ENCODE measurements at regions not wholly inside any gene's neighbourhood (a gene's known extent, or its start where the extent isn't known, plus 50 kb on each side); places are given as distances from the start of the nearest gene placed in this dataset.
A peak's percentile ranks its signal among the peaks of the same experiment; 100 is the strongest.

DNA sequence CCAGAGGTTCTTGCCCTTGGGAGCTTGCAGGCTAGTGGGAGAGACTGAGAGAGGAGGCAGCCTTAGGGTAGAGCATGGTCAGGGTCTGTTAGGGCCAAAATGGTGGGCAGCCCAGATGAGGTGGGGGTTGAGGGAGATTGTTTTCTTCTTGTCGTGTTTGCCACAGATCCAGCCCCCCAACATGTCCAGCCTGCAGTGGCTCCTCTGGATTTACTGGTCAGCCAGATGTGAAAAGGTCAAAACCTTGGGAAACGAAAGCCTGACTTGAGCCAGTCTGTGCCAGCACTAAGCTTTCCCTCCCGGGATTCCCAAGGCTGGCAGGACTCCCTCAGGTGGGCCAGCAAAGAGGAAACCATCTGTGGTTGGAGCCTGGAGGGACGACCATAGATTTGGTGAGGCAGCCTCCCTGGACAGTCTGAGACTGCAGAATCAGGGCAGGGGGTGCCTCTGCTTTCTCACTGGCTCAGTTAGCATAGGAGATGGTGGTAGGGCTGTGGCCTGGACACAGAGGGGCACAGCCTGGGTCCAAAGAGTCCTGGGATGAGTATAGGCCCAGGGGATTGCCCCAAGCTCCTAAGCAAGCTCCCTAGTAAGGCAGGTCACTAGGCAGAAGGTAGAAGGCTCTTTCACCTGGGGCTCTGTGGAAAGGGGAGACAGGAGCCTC, 51.2 kb upstream of the PRR23C start:
- DNase-seq (ENCODE audit: low spot score): no peak

DNA sequence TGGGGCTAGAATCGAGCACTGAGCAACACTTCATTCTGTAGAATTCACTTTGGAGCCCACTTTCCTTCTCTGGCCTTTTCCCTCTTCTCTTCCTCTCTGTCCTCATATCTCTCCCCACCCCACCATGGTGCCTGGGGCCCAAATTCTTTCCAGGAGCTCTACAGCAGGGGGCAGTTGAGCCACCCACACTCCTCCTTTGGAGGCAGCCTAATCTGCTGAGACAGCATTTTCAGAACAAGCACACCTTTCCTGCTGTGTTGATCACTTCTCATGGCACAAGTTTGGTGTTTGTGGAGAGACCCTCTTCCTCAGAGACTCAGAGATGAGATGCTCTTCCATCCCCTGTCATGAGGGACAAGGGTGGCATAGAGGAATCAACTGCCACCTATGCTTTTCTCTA, 52.0 kb upstream of the PRR23C start:
- no peak for DNase-seq (ENCODE audit: low spot score)

DNA sequence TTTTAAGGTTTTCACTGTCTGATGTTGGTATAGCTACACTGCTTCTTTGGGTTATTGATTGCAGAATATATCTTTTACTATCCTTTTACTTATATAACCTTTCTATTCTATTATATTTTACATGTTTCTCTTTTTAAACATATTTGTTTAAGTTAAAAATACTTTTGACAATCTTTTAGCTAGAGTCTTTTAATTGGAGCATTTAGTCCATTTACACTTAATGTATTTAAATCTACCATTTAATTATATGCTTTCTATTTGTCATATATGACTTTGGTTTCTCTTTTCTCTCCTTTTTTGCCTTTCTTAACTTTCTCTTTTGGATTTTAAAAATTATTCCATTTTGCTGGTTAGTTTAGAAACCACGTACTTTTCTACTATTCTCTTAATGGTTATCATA, 53.7 kb upstream of the PRR23C start:
- DNase-seq (ENCODE audit: low spot score): no peak

DNA sequence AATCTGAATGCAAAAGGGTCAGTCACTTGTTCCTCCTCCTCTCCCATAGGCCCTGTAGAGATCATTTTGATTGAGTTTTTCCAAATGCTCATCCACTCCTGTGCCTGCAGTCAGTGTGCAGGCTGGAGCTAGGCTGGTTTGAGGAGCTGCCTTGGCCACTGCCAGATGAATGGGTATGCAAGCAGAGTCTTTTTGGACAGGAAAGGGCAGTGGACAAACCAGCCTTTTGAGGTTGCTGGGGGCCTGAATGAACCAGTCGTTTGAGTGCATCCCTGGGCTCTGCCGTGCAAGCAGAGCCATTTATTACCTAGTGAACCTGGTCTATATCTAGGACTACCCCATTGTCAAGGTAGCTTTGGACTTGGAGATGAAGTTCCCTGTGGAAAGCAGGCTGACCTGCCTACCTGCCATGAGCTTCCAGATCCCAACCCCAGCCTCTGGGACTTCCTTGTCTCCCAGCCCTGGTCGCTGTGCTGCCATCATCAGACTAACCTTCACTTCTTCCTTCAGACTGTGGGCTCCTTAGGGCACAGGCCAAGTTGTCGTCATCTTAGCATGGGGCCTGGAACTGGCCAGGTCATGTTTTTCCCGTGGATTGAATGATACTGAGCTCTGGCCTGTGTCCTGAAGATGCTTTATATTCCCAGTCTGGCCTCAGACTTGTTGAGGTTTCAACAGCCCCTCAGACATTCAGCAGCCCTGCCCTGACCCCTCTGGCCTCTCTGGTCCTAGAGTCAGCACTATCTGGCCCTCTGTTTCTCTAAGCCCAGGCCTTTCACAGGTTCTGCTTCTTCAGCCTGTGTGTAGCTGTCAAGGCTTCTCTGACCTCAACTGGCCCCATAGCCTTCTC, 55.5 kb upstream of the PRR23C start:
- no peak for DNase-seq (ENCODE audit: low spot score)

DNA sequence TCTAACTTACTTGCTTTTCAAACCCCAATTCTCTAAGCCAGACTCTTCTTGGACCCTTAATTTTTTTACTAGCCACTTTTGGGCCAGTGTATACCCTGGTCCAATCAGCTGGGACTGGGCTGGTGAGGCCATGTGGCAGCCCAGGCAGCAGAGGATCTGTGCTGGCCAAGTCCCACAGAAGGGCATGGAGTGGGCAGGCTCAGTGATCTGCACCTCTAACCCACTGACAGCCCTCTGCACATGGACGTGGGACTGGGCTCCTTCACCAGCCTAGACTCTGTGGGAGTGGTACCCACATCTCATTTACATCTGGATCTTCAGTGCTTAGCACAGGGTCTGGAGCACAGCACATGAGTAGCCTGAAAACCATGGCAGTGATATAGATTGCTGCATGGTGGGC, 56.1 kb upstream of the PRR23C start:
- no peak for DNase-seq (ENCODE audit: low spot score)

DNA sequence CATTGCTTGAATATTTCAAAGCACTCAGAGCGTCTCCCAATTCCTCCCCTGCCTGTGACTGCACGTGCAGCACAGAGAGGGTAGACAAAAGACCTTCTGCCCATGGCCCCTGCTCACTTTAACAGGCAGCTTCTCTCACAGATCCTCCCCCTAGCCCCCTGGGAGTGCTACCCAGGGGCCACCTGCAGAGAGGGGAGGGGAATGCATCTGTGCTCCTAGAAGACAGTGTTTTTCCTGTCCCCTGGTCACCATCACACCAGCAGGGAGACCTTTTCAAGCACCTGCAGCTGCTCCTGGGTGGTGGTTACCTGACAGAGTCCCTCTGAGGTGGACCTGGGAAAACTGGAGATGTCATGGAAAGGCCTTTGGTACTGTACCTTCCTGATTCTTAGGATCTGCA, 56.7 kb upstream of the PRR23C start:
- DNase-seq (ENCODE audit: low spot score): no peak

DNA sequence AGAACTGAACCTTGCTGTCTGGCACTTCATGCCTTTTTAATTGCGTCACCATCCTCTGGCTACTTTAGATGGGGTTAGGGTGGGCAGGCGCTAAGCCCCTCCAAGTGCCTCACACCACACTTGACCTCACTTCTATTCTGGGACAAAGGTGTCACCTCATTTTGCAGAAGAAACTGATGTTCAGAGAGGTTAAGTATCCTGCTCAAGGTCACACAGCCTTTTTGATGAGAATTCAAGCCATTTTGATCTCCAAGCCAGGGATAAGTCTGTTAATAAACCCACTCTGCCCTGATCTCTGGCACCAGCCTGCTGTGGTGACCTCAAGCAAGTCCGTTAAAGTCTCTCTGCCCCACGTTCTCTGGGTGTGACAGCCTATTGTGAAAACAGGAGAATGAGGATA, 58.8 kb upstream of the PRR23C start:
- no peak for DNase-seq (ENCODE audit: low spot score)

DNA sequence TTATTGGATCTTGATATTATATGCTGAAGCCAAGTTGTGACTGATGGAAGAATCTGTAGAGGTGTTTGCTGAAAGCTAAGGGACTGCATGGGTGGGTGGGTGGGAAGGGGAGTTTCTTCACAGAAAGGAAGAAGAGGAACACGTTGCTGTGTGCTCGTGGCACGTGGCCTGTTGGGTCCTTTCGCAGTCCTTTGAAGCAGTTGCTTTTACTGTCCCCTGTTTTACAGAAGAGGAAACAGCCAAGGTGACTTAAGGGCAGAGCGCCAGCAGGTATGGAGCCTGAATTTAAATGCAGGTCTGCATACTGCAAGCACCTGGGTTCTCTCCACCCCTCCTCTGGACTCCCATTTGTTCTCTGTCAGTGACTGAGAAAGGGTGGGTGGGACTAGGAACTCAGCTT, 59.4 kb upstream of the PRR23C start:
- no peak for DNase-seq (ENCODE audit: low spot score)

DNA sequence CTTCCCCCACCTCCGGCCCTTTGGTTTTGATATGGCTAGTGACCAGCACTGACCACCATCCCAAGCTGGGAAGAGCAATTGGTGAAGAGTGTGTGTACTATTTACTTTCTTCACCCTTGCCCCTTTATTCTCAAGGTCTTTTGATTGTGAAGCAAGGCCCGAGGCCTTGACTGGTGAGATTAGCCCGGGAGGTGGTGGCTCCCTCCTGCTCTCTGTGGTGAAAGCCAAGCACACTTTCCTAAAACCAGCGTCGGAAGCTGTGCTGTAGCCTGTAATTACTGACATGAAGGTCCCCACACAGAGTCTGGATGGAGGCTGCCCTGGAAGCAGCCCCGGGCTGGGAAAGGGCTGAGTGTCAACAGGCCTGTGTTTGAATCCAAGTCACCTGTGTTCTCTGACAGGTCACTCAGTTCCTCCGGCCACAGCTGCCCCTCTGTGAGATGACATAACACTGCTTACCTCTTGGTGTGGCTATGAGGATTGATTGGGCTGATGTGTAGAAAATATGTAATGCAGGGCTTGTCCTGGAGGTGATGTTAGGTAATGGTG, 60.5 kb upstream of the PRR23C start:
- no peak for DNase-seq (ENCODE audit: low spot score)

DNA sequence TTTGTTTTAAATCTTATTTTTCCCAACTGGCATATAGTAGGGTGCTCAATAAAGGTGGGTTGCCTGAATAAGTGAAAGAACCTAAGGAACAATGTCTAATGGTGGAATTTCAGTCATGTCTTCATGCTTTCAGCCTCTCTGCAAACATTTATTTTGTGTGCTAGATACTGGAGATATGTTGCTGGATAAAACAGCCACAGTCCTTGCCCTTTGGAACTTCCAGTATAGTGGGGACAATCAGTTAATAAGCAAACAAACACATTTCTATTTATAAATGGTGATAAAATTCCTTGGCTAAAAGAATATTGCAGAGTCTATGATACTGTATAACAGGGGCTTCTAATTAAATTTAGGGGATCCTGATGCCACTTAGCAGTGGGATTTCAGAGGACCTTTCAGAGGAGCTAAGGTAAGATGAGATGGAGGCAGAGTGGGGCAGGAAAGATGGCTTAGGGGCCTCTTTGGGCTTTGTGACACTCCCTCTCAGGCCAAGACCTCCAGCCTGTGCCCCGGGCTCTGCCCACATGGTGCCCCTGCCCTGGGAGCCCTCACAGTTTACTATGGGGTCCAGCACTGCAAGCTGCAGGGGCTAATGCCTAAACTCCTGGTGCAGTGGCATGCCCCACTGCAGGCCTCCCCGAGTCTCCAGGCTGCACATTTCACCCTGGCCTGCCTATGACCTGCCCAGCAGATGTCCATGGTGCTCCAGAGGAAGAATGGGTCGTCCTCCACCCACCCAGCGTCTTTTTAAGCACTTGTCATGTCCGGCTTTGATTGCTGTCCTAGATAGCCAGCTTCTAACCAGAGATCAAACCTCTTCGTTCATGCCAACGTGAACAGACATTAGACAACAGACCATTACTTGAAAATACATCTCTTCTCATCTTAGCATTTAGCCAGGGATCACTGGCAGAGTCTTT, 61.6 kb upstream of the PRR23C start:
- DNase-seq (ENCODE audit: low spot score): no peak

DNA sequence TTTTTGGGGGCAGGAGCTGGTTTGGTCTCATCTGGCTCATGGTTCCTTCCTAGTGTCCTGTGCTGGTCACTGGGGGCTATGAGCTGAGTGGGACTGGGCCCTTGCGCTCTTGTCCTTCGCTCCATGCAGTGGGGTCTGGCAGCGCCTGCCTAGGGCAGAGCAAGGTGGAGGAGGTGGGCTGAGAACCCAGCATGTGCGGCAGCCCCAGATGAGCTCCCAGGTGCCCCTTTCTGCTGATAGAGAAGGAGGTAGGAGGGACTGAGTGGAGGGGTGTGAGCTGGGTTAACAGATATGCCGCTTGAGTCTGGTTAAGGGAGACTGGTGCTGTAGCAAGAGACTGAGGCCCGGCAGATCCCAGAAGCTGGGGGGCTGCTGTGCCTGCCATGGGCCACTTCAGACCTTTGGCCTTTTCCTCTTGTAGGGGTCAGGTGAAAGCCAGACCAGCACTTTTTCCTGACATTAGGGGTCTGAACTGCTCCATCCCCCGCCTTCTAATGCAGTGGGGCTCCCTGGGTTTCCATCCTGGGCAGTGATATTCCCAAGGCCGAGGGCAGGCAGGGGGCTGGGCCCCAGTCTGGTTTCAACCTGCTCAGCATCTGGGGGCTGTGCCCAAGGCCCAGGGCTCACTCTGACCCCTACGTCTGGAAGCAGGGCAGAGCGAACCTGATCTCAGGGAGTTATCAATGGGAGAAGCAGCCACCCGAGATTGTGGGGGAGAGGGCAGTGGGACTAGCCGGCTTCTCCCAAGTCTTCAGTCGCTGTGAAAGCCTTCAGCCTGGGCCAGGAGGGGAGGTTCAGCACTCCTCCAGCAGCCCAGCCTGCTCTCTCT, 62.9 kb upstream of the PRR23C start:
- no peak for DNase-seq (ENCODE audit: low spot score)

DNA sequence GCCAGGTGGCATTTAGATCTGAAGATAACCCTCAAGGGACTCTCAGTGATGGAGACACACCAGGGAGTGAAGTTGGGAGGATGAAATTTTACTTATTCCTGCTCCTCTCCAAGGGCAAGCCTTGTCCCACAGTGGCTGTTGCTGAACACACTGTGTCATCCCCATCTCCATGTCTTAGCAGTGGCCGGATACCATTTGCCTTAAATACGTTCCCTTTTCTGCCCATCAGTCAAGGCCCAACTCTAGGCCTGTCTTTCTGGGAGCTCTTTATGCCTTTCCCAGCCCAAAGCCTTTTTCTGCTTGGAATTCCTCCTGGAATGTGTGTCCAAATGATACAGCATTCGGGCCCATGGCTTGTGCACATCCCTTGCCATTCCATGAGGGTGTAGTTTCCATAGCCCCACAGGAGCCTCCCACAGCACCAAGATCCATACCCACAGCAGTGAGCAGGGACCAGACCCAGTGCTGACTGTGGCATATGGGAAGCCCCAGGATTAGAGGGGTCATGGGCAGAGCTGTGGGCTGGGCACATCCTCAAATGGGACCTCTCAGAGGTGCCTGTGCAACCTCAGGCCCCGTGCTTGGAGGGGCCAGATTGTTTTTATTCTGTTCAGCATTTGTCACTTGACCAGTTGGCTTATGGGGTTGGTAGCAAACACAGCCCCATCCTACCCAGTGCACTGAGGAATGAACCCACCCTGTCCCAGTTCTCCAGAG, 63.7 kb upstream of the PRR23C start:
- no peak for DNase-seq (ENCODE audit: low spot score)

DNA sequence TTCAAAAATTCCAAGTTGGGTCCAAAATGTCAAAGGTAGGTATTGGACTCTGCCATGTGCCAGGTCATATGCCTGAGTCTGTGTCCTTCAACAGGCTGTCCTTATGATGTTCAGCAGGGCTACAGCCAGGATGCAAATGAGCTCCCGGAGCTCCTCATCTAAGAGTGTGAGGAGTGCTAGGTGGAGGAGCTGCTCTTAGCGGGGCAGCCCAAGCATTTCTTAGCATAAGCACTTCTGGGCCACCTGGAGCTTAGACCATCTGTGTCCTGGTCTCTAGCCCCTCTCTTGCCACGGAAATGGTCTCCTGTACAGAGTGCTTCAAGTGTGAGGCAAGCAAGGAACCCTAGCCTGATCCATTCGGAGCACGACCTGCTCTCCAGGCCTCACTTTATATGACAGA, 64.6 kb upstream of the PRR23C start:
- no peak for DNase-seq (ENCODE audit: low spot score)

DNA sequence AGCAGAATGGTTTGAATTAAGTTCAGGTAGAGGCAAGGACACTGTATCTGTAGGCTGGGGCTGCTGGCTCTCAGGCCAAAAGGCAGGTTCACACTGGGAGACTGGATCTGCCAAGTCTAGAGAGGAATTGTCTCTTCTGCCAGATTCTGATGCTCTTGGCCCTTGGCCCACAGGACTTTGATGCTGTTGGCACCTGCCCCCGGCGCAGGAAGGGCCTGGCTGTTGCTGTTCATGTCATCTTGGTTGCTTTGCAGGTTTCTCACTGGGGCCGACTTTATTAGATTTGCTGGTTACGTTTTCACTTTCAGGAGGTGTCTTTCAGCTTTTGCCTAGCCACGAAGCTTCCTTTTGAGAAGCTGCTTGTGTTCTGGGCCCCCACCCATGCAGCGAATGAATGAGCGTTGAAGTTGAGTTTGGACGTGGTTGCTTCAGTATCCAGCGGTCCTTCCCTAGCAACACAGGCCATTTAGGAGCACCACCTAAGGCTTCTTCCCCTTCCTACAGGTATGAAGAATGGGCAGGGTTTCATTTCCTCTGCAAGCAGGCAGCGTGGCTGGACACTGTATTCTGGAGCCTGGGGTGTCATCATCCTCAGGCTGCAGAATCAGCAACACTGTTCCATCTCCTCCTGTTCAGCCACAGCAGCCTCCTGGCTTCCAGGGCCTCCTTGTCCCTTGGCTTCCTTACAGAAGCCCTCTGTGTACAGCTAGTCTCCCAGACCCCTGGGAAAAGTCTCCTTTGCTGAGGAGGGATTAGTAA, 65.6 kb upstream of the PRR23C start:
- DNase-seq (ENCODE audit: low spot score): peak; percentile 73

DNA sequence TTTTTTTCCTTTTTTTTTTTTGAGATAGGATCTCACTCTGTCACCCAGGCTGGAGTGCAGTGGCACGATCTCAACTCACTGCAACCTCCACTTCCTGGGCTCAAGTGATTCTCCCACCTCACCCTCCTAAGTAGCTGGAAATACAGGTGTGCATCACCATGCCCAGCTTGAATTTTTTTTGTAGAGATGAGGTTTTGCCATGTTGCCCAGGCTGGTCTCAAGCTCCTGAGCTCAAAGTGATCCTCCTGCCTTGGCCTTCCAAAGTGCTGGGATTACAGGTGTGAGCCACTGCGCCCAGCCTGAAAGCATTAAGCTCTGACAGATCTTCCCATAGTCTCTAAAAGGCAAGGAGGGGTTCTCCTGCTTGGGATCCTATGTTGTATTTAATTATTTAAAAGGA, 66.2 kb upstream of the PRR23C start:
- DNase-seq (ENCODE audit: low spot score): peak; percentile 3

DNA sequence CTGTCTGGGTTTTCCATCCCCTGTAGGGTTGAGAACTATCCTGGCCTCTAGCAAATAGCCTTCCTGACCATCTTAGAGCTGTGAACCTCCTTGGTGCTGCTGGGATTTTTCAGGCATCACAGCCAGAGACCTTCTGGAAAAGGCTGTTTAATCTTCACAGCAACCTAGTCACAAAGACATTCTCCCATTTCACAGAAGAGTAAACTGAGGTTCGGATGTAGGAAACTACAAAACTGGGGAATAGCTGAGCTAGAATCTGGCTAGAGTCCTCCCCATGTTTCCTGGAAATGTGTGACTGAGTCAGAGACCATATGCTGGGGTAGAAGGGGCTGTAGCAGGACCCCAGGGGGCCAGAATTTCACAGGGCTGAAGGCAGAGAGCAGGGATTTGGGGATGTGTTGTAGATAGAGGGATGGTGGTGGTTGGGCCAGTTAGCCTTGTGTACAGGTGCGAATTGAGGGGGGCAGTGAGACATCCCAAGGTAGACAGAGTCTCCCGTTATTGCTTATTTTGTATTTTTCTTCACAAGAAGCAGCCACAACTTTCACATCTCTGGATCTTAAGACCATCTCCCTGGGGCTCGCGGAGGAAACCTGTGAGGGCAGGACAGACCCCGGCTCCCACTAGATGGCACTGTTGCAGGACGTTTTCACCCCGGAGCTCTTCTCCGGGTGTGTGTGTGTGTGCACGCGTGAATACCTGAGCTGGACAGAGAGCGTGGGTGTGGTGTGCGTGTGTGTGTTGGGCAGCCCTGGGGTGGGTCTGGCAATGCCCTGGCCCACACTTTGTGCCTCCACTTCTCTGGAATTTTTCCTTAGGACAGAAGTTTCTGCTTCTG, 66.9 kb upstream of the PRR23C start:
- peak; percentile 54 for DNase-seq (ENCODE audit: low spot score)

DNA sequence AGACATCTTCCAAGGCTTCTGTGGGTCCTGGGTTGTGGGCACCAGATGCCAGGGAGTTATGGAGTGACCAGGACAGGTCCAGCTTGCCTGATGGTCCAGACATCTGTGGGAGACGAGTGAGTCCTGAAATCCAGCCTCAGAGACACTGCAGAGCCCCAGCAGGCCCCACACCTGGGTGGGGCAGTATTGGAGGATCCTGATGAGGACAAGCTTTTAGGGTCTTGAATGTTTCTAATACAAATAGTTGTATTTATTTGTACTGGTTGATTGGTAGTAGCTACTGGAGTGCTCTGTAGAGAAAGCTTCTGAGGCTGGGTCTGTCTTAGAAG, 67.5 kb upstream of the PRR23C start:
- no peak for DNase-seq (ENCODE audit: low spot score)

DNA sequence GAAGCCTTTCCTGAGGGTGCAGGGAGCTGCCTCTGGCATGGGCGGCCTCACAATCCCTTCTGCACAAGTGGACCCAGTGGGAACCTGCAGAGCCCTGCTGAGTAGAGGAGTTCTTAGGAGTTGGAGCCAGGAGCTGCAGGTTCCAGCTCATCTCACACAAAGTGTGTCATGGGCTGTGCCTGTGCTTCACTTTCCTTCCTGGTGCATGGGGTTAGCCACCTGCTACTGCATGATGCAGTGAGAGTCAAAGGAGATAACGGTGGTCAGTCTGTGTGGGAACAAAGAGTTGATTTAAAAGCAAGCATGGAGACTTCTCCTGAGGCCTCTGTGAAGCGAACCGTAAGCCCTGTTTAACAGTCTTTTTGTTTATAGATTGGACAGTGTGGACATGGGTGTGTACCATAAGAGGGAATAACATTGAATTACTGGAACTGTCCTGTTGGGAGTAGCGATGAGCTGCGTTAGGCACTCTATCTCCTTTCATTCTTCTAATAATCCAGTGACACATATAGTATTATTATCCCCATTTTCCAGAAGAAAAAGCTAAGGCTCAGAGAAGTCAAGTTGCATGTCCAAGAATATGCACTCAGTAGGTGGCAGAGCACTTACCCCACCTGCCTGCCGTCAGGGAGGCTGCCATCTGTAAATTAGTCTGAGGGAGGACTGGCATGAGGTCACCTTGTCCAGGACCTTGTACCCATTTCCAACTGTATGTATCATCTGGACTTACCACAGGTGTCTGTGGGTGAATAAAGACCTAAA, 68.7 kb upstream of the PRR23C start:
- DNase-seq (ENCODE audit: low spot score): no peak
